Neuronal stem cell (in vitro differentiated cells): ENCODE measurements at regions not wholly inside any gene's neighbourhood (a gene's known extent, or its start where the extent isn't known, plus 50 kb on each side); places are given as distances from the start of the nearest gene placed in this dataset.
"Not testable (repeated sequence)": the region's sequence is repeated elsewhere in the genome, so short reads cannot be mapped to it uniquely, and the experiment has no call there.

Source experiments
- DNase-seq: peaks from one replicate; pipeline ENCODE4 v3.0.0-alpha.2; 2013; ENCODE audit warnings: low spot score
- H2AFZ ChIP-seq: one replicate; pipeline ENCODE4 v1.6.1; 2013; ENCODE audit warnings: mild to moderate bottlenecking, low read length, inconsistent platforms
- H2AK5ac ChIP-seq: 2 replicates; pipeline ENCODE4 v1.6.1; 2013; ENCODE audit warnings: low read depth, mild to moderate bottlenecking, inconsistent platforms, low read length, moderate library complexity, mixed read lengths
- H2BK120ac ChIP-seq: 2 replicates; pipeline ENCODE4 v1.6.1; 2013; ENCODE audit warnings: low read depth, mild to moderate bottlenecking, inconsistent platforms, low read length, moderate library complexity, mixed read lengths
- H2BK12ac ChIP-seq: one replicate; pipeline ENCODE4 v1.6.1; 2013; ENCODE audit warnings: low read length, inconsistent platforms
- H2BK15ac ChIP-seq: 2 replicates; pipeline ENCODE4 v1.6.1; 2013; ENCODE audit warnings: mild to moderate bottlenecking, low read length, inconsistent platforms, mixed read lengths
- H2BK5ac ChIP-seq: one replicate; pipeline ENCODE4 v1.6.1; 2013; ENCODE audit warnings: inconsistent platforms, mild to moderate bottlenecking, low read length, moderate library complexity
- H3K14ac ChIP-seq: one replicate; pipeline ENCODE4 v1.6.1; 2013; ENCODE audit warnings: low read length, inconsistent platforms
- H3K18ac ChIP-seq: 2 replicates; pipeline ENCODE4 v1.6.1; 2013; ENCODE audit warnings: low read length, inconsistent platforms
- H3K23ac ChIP-seq: 2 replicates; pipeline ENCODE4 v1.6.1; 2013; ENCODE audit warnings: low read depth, mild to moderate bottlenecking, mixed read lengths, low read length, inconsistent platforms; ENCODE audit not compliant: poor library complexity
- H3K27ac ChIP-seq: replicated peaks from 3 replicates; pipeline ENCODE4 v1.5.1; 2013; ENCODE audit warnings: low read length, inconsistent platforms
- H3K27me3 ChIP-seq, 3 experiments: 2 replicates each; pipeline ENCODE4 v1.6.1; 2013; ENCODE audit warnings: low read length in 3 of 3, mild to moderate bottlenecking in 2 of 3, inconsistent platforms in 1 of 3, low read depth in 1 of 3, mixed read lengths in 1 of 3, moderate library complexity in 1 of 3; ENCODE audit not compliant: control insufficient read depth in 3 of 3, insufficient read depth in 3 of 3
- H3K36me3 ChIP-seq, 2 donors: replicated peaks in 1 of 2; 2 replicates each; pipeline ENCODE4 v1.6.1; 2013; ENCODE audit warnings: low read length in 2 of 2; ENCODE audit not compliant: control insufficient read depth in 2 of 2, insufficient read depth in 2 of 2
- H3K4ac ChIP-seq: 2 replicates; pipeline ENCODE4 v1.6.1; 2013; ENCODE audit warnings: inconsistent platforms, mild to moderate bottlenecking, low read length, moderate library complexity
- H3K4me1 ChIP-seq, 2 donors: 1 replicate in 1 of 2; 2 replicates in 1 of 2; pipeline ENCODE4 v1.6.1; 2013; ENCODE audit warnings: low read length in 2 of 2, low read depth in 1 of 2; ENCODE audit not compliant: control insufficient read depth in 2 of 2, insufficient read depth in 1 of 2
- H3K4me2 ChIP-seq: one replicate; pipeline ENCODE4 v1.6.1; 2013; ENCODE audit warnings: mild to moderate bottlenecking, low read length, inconsistent platforms; ENCODE audit not compliant: insufficient read depth, poor library complexity, severe bottlenecking
- H3K4me3 ChIP-seq, 2 donors: 2 replicates each; pipeline ENCODE4 v1.5.1; 2013; ENCODE audit warnings: low read length in 2 of 2, mild to moderate bottlenecking in 2 of 2, inconsistent platforms in 1 of 2, moderate library complexity in 1 of 2
- H3K79me1 ChIP-seq: one replicate; pipeline ENCODE4 v1.6.1; 2013; ENCODE audit warnings: low read depth, mild to moderate bottlenecking, inconsistent platforms, low read length, moderate library complexity
- H3K9ac ChIP-seq: one replicate; pipeline ENCODE4 v1.6.1; 2013; ENCODE audit warnings: mild to moderate bottlenecking, low read depth, low read length, inconsistent platforms; ENCODE audit not compliant: poor library complexity
- H3K9me3 ChIP-seq, 2 donors: replicated peaks in 1 of 2; 2 replicates each; pipeline versions ENCODE3 to v1.6.1; 2013; ENCODE audit warnings: low read length in 2 of 2, mild to moderate bottlenecking in 2 of 2, inconsistent platforms in 1 of 2, low read depth in 1 of 2, mixed read lengths in 1 of 2, moderate library complexity in 1 of 2; ENCODE audit not compliant: control insufficient read depth in 2 of 2, insufficient read depth in 1 of 2
- H4K8ac ChIP-seq: one replicate; pipeline ENCODE4 v1.6.1; 2013; ENCODE audit warnings: low read depth, mild to moderate bottlenecking, inconsistent platforms, low read length, moderate library complexity
- H4K91ac ChIP-seq: one replicate; pipeline ENCODE4 v1.6.1; 2013; ENCODE audit warnings: low read length, low read depth, mild to moderate bottlenecking, inconsistent platforms; ENCODE audit not compliant: poor library complexity
- WGBS, 2 donors: extraction: QIAGEN DNeasy Blood & Tissue Kit; methylation state at CpG; one replicate each; pipeline ENCODE4 v1.1.7; 2013; ENCODE audit warnings: missing lambda C conversion rate in 2 of 2, mixed read lengths in 1 of 2; ENCODE audit not compliant: insufficient read length in 2 of 2, insufficient replicate concordance in 1 of 2; ENCODE audit errors: extremely low coverage in 2 of 2; 5-methylcytosine and 5-hydroxymethylcytosine counted together

GRCh38 chr7:131676850-131677249 is 120.4 kb upstream of the PODXL start:
- H2AFZ ChIP-seq, H3K4me2 ChIP-seq, H2BK120ac ChIP-seq, H3K18ac ChIP-seq, H3K4me3 ChIP-seq, H4K91ac ChIP-seq, H3K27ac ChIP-seq, H2BK15ac ChIP-seq, H3K23ac ChIP-seq, H3K4me1 ChIP-seq, H3K9me3 ChIP-seq, DNase-seq, H3K36me3 ChIP-seq, H2BK5ac ChIP-seq, H3K14ac ChIP-seq, H3K79me1 ChIP-seq, H3K4ac ChIP-seq, H3K9ac ChIP-seq, H4K8ac ChIP-seq, H2AK5ac ChIP-seq, H2BK12ac ChIP-seq: not testable (repeated sequence)
- WGBS, 2 donors, result no CpG with 5 or more reads among the region's 2 CpGs
- peaks cover 0 to 10% (median 0%) of the 10 kb centered on the region in 3 experiments for H3K27me3 ChIP-seq

GRCh38 chr7:131674131-131674530 is 117.7 kb upstream of the PODXL start:
- Histone ChIP-seq H3K9me3 (no peaks in the 10 kb centered on the region), H3K9ac (no peak overlapping the region), H3K4me1 (peaks cover 0 to 3% of the 10 kb centered on the region in 2 donors), H3K23ac (no peak overlapping the region), H3K18ac (no peak overlapping the region), H4K8ac (no peak overlapping the region), H2AFZ (no peak overlapping the region), H3K4me3 (no peak overlapping the region), H2AK5ac (no peak overlapping the region), H3K4me2 (no peak overlapping the region), H2BK12ac (no peak overlapping the region), H3K14ac (no peak overlapping the region), H2BK120ac (no peak overlapping the region), H2BK15ac (no peak overlapping the region), H2BK5ac (no peak overlapping the region), H3K4ac (no peak overlapping the region), H3K36me3 (no peaks in the 10 kb centered on the region), H4K91ac (no peak overlapping the region), H3K79me1 (no peaks in the 10 kb centered on the region), H3K27ac (no peak overlapping the region), H3K27me3 (peaks cover 0 to 15% (median 0%) of the 10 kb centered on the region in 3 experiments)
- WGBS, 2 donors, result no CpG with 5 or more reads among the region's 3 CpGs
- DNase-seq, result no peak

DNA sequence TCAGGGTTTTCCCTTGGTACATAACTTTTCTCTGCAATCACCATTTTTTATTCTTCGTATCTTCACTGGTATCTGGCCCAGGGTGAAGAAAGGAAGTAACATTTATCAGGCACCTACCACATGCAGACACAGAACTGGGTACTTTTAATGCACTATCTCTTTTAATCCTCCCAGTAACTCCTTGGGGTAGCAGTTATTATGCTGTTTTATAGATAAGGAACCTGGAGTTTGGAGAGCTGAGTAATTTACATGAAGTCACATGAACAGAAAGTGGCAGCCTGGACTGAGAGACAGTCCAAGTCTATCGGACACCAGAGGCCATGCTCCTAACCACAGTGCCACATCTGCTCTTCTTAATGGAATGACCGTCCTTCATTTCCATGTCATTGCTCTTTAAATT is 117.1 kb upstream of the PODXL start:
- no peak overlapping the region for H3K14ac ChIP-seq
- H2AK5ac ChIP-seq, result no peak overlapping the region
- H3K9ac ChIP-seq, result no peak overlapping the region
- no peak overlapping the region for H3K18ac ChIP-seq
- DNase-seq, result no peak
- H3K36me3 ChIP-seq, result no peaks in the 10 kb centered on the region
- whole genome bisulfite sequencing, 2 donors, result no CpG with 5 or more reads among the region's 3 CpGs
- H2BK15ac ChIP-seq, result no peak overlapping the region
- H3K4me3 ChIP-seq, result no peak overlapping the region
- no peak overlapping the region for H3K4me2 ChIP-seq
- H3K79me1 ChIP-seq, result no peaks in the 10 kb centered on the region
- H2BK120ac ChIP-seq, result no peak overlapping the region
- no peak overlapping the region for H2BK5ac ChIP-seq
- no peak overlapping the region for H2BK12ac ChIP-seq
- peaks cover 0 to 15% (median 0%) of the 10 kb centered on the region in 3 experiments for H3K27me3 ChIP-seq
- no peak overlapping the region for H4K91ac ChIP-seq
- H2AFZ ChIP-seq, result no peak overlapping the region
- no peaks in the 10 kb centered on the region for H3K9me3 ChIP-seq
- no peak overlapping the region for H3K27ac ChIP-seq
- no peak overlapping the region for H3K4ac ChIP-seq
- no peak overlapping the region for H3K23ac ChIP-seq
- peaks cover 0 to 3% of the 10 kb centered on the region in 2 donors for H3K4me1 ChIP-seq
- H4K8ac ChIP-seq, result no peak overlapping the region

- Histone ChIP-seq H2BK12ac (no peak overlapping the region), H2AFZ (no peak overlapping the region), H3K27ac (no peak overlapping the region), H2BK5ac (no peak overlapping the region), H3K23ac (no peak overlapping the region), H3K18ac (no peak overlapping the region), H2BK15ac (no peak overlapping the region), H3K4me3 (no peak overlapping the region), H2BK120ac (no peak overlapping the region), H3K14ac (no peak overlapping the region), H3K27me3 (peaks cover 0 to 15% (median 0%) of the 10 kb centered on the region in 3 experiments), H3K9ac (no peak overlapping the region), H4K91ac (no peak overlapping the region), H3K4me2 (no peak overlapping the region), H2AK5ac (no peak overlapping the region), H4K8ac (no peak overlapping the region), H3K4me1 (peaks cover 0 to 6% of the 10 kb centered on the region in 2 donors), H3K9me3 (peaks cover 0 to 3% of the 10 kb centered on the region in 2 donors), H3K4ac (no peak overlapping the region), H3K79me1 (no peaks in the 10 kb centered on the region), H3K36me3 (no peaks in the 10 kb centered on the region)
- no CpG with 5 or more reads among the region's 2 CpGs for WGBS, 2 donors
- DNase-seq, result no peak
Measured at GRCh38 chr7:131670406-131670805, 114.0 kb upstream of the PODXL start.
